ENCODE measurements at regions not wholly inside any gene's neighbourhood (a gene's known extent, or its start where the extent isn't known, plus 50 kb on each side); places are given as distances from the start of the nearest gene placed in this dataset.

- Histone ChIP-seq H3K4me2 (ENCODE audit: low read length) (no peak overlapping the region), H3K4me1 (ENCODE audit: control insufficient read depth, insufficient read depth, low read length) (no peaks in the 10 kb centered on the region), H3K27me3 (ENCODE audit: control insufficient read depth, insufficient read depth, low read length) (no peaks in the 10 kb centered on the region), H3K9me3 (replicated peaks; ENCODE audit: low read length) (no peaks in the 10 kb centered on the region), H3K36me3 (ENCODE audit: insufficient read depth, low read length) (no peaks in the 10 kb centered on the region), H3K9ac (ENCODE audit: low read depth, low read length) (no peak overlapping the region), H3K4me3 (ENCODE audit: low read length) (no peak overlapping the region)
These were observed 190.2 kb upstream of the MYL2 start for GRCh38 chr12:111110556-111110955.

- Histone ChIP-seq H3K36me3 (ENCODE audit: insufficient read depth, low read length) (no peaks in the 10 kb centered on the region), H3K4me2 (ENCODE audit: low read length) (no peak overlapping the region), H3K27me3 (ENCODE audit: control insufficient read depth, insufficient read depth, low read length) (peaks cover 2% of the 10 kb centered on the region), H3K9ac (ENCODE audit: low read depth, low read length) (no peak overlapping the region), H3K4me3 (ENCODE audit: low read length) (no peak overlapping the region), H3K4me1 (ENCODE audit: control insufficient read depth, insufficient read depth, low read length) (no peaks in the 10 kb centered on the region), H3K9me3 (replicated peaks; ENCODE audit: low read length) (no peaks in the 10 kb centered on the region)
These were observed 188.3 kb upstream of the MYL2 start for GRCh38 chr12:111108726-111109125.

DNA sequence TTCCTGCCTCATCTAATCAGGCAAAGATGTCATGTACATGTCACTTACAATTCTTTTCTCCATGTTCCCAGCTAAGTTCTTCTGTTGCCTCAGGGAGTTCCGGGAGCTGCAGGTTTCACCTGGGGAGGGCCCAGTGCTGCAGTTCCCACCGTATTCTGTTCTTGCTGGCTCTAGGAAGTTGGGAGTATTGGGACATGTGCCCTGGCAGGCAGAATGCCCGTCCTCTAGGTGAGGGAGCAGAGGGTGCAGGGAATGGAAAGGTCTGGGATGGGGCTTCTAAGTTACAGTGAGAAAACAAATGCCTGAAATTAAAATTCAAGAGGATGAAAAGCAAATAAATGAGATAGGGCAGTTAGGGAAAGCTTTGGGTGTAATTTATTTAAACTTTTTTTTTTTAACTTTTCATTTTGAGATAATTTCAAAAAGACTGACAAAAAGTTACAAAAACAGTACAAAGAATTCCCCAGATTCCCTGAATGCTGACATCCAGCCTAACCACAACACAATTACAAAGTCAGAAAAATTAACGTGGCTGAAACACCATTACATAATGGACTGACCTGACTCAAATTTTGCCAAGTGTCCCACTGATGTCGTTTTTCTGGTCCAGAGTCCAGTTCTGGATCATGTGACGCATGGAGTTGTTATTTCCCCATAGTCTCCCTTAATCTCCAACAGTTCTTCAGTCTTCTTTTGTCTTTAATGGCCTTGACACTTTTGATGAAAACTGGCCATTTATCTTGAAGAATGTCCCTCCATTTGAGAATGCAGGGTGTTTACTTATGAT is 187.2 kb upstream of the MYL2 start:
- no peaks in the 10 kb centered on the region for H3K36me3 ChIP-seq (ENCODE audit: insufficient read depth, low read length)
- H3K4me1 ChIP-seq (ENCODE audit: control insufficient read depth, insufficient read depth, low read length), result no peaks in the 10 kb centered on the region
- H3K4me3 ChIP-seq (ENCODE audit: low read length), result no peak overlapping the region
- H3K4me2 ChIP-seq (ENCODE audit: low read length), result no peak overlapping the region
- H3K27me3 ChIP-seq (ENCODE audit: control insufficient read depth, insufficient read depth, low read length), result peaks cover 7% of the 10 kb centered on the region
- no peaks in the 10 kb centered on the region for H3K9me3 ChIP-seq (replicated peaks; ENCODE audit: low read length)
- H3K9ac ChIP-seq (ENCODE audit: low read depth, low read length), result no peak overlapping the region

DNA sequence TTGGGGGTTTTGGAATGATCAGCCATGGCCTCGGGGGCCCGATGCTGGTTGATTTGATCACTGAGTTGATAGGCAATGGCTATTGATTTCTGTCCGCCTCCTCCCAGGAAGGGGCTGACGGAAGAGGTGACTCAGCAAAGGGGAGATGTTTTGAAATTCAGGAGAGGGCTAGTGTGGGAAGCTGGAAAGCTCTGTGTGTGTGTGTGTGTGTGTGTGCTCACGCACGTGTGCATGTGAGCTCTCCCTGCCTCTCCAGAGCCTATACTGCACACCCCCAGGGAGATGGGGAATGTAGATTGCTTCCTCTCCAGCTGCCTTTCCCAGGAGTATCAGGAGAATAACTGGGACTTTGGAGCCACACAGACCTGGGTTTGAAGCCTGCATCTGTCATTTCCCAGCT is 184.9 kb upstream of the MYL2 start:
- Histone ChIP-seq H3K4me1 (ENCODE audit: control insufficient read depth, insufficient read depth, low read length) (no peaks in the 10 kb centered on the region), H3K4me3 (ENCODE audit: low read length) (no peak overlapping the region), H3K36me3 (ENCODE audit: insufficient read depth, low read length) (no peaks in the 10 kb centered on the region), H3K27me3 (ENCODE audit: control insufficient read depth, insufficient read depth, low read length) (peaks cover 7% of the 10 kb centered on the region), H3K9ac (ENCODE audit: low read depth, low read length) (no peak overlapping the region), H3K4me2 (ENCODE audit: low read length) (no peak overlapping the region), H3K9me3 (replicated peaks; ENCODE audit: low read length) (no peaks in the 10 kb centered on the region)

- H3K9me3 ChIP-seq (replicated peaks; ENCODE audit: low read length), result no peaks in the 10 kb centered on the region
These were observed 183.2 kb upstream of the MYL2 start for GRCh38 chr12:111103583-111103982.

GRCh38 chr12:111102102-111102739 is 181.8 kb upstream of the MYL2 start:
- H3K4me1 ChIP-seq (ENCODE audit: control insufficient read depth, insufficient read depth, low read length), result no peaks in the 10 kb centered on the region
- no peaks in the 10 kb centered on the region for H3K36me3 ChIP-seq (ENCODE audit: insufficient read depth, low read length)
- H3K9ac ChIP-seq (ENCODE audit: low read depth, low read length), result no peak overlapping the region
- no peak overlapping the region for H3K4me3 ChIP-seq (ENCODE audit: low read length)
- no peaks in the 10 kb centered on the region for H3K9me3 ChIP-seq (replicated peaks; ENCODE audit: low read length)
- H3K27me3 ChIP-seq (ENCODE audit: control insufficient read depth, insufficient read depth, low read length), result peaks cover 7% of the 10 kb centered on the region
- H3K4me2 ChIP-seq (ENCODE audit: low read length), result no peak overlapping the region

More at GRCh38 chr12:111103583-111103982, 183.2 kb upstream of the MYL2 start:
- Histone ChIP-seq H3K9ac (ENCODE audit: low read depth, low read length) (no peak overlapping the region), H3K36me3 (ENCODE audit: insufficient read depth, low read length) (no peaks in the 10 kb centered on the region), H3K4me3 (ENCODE audit: low read length) (no peak overlapping the region), H3K4me1 (ENCODE audit: control insufficient read depth, insufficient read depth, low read length) (no peaks in the 10 kb centered on the region), H3K4me2 (ENCODE audit: low read length) (no peak overlapping the region), H3K27me3 (ENCODE audit: control insufficient read depth, insufficient read depth, low read length) (peaks cover 7% of the 10 kb centered on the region)

DNA sequence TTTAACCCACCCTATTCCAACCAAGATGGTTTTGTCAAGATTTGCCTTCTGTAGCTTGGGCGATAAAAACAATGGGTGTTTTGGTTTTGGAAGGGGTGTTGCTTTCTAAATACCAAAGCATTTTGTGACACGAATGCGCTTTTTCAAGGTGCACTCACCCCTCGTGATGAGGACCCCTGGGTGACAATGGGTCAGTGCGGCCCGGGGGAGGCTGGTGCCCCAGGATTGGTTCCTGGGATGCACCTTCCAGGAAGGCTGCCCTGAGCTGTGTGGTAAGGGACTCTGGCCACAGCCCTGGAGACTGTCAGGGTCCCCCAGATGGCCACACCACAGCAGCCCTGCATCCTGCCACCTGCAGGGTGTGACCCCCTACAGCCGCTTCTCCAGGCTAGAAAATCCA is 180.6 kb upstream of the MYL2 start:
- no peaks in the 10 kb centered on the region for H3K36me3 ChIP-seq (ENCODE audit: insufficient read depth, low read length)
- no peak overlapping the region for H3K4me3 ChIP-seq (ENCODE audit: low read length)
- H3K4me2 ChIP-seq (ENCODE audit: low read length), result no peak overlapping the region
- peaks cover 7% of the 10 kb centered on the region for H3K27me3 ChIP-seq (ENCODE audit: control insufficient read depth, insufficient read depth, low read length)
- no peaks in the 10 kb centered on the region for H3K4me1 ChIP-seq (ENCODE audit: control insufficient read depth, insufficient read depth, low read length)
- H3K9me3 ChIP-seq (replicated peaks; ENCODE audit: low read length), result no peaks in the 10 kb centered on the region
- H3K9ac ChIP-seq (ENCODE audit: low read depth, low read length), result no peak overlapping the region

GRCh38 chr12:111100554-111100953 is 180.2 kb upstream of the MYL2 start:
- H3K9me3 ChIP-seq (replicated peaks; ENCODE audit: low read length), result no peaks in the 10 kb centered on the region
- H3K4me2 ChIP-seq (ENCODE audit: low read length), result no peak overlapping the region
- H3K36me3 ChIP-seq (ENCODE audit: insufficient read depth, low read length), result no peaks in the 10 kb centered on the region
- no peaks in the 10 kb centered on the region for H3K4me1 ChIP-seq (ENCODE audit: control insufficient read depth, insufficient read depth, low read length)
- no peak overlapping the region for H3K4me3 ChIP-seq (ENCODE audit: low read length)
- H3K27me3 ChIP-seq (ENCODE audit: control insufficient read depth, insufficient read depth, low read length), result peaks cover 7% of the 10 kb centered on the region
- H3K9ac ChIP-seq (ENCODE audit: low read depth, low read length), result no peak overlapping the region

- Histone ChIP-seq H3K4me3 (ENCODE audit: low read length) (no peak overlapping the region), H3K36me3 (ENCODE audit: insufficient read depth, low read length) (no peaks in the 10 kb centered on the region), H3K4me2 (ENCODE audit: low read length) (no peak overlapping the region), H3K4me1 (ENCODE audit: control insufficient read depth, insufficient read depth, low read length) (no peaks in the 10 kb centered on the region), H3K9me3 (replicated peaks; ENCODE audit: low read length) (no peaks in the 10 kb centered on the region), H3K9ac (ENCODE audit: low read depth, low read length) (no peak overlapping the region), H3K27me3 (ENCODE audit: control insufficient read depth, insufficient read depth, low read length) (peaks cover 7% of the 10 kb centered on the region)
These were observed 179.6 kb upstream of the MYL2 start for GRCh38 chr12:111100003-111100402.

- no peaks in the 10 kb centered on the region for H3K36me3 ChIP-seq (ENCODE audit: insufficient read depth, low read length)
- H3K4me3 ChIP-seq (ENCODE audit: low read length), result no peak overlapping the region
- no peaks in the 10 kb centered on the region for H3K4me1 ChIP-seq (ENCODE audit: control insufficient read depth, insufficient read depth, low read length)
- no peak overlapping the region for H3K9ac ChIP-seq (ENCODE audit: low read depth, low read length)
- no peak overlapping the region for H3K4me2 ChIP-seq (ENCODE audit: low read length)
- H3K27me3 ChIP-seq (ENCODE audit: control insufficient read depth, insufficient read depth, low read length), result peaks cover 8% of the 10 kb centered on the region
- no peaks in the 10 kb centered on the region for H3K9me3 ChIP-seq (replicated peaks; ENCODE audit: low read length)
These were observed 178.8 kb upstream of the MYL2 start for GRCh38 chr12:111099186-111099585.

DNA sequence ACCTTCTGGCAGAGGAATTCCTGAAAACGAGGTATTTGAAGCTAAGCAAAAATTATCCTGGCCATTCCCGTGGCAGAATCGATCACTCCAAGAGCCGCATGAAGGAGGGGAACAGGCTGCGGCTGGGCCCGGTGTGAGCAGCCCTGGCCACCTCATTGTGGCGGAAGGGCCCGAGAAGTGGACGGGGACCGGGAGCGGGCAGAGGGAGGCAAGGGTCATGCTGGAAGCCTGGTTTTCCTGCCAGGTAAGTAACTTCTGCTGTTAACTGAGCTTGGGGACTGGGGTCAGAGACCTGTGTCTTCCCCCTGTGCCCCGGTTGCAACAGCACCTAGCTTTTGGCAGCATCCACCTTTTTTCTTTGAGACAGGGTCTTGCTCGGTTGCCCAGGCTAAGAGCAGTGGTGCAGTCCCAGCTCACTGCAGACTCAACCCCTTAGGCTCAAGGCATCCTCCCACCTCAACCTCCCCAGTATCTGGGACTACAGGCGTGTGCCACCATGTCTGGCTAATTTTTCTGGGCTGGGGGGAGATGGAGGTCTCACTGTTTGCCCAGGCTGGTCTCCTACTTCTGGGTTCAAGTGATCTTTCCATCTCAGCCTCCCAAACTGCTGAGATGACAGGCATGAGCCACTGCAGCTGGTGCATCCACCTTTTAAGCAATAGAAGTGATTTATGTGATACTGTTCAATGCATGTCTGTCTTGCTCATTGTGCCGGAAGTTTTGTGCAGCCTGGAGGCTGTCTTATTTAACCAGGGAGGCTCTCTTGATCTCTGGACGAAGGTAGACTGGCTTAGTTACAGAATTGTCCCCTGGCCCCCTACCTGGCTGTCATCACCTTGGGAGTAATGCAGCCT is 174.0 kb upstream of the MYL2 start:
- H3K9me3 ChIP-seq (replicated peaks; ENCODE audit: low read length), result no peaks in the 10 kb centered on the region
- H3K4me2 ChIP-seq (ENCODE audit: low read length), result no peak overlapping the region
- peaks cover 10% of the 10 kb centered on the region for H3K27me3 ChIP-seq (ENCODE audit: control insufficient read depth, insufficient read depth, low read length)
- no peak overlapping the region for H3K9ac ChIP-seq (ENCODE audit: low read depth, low read length)
- no peaks in the 10 kb centered on the region for H3K4me1 ChIP-seq (ENCODE audit: control insufficient read depth, insufficient read depth, low read length)
- H3K4me3 ChIP-seq (ENCODE audit: low read length), result no peak overlapping the region
- H3K36me3 ChIP-seq (ENCODE audit: insufficient read depth, low read length), result no peaks in the 10 kb centered on the region
